GM21526 (cell line): ENCODE measurements at regions not wholly inside any gene's neighbourhood (a gene's known extent, or its start where the extent isn't known, plus 50 kb on each side); places are given as distances from the start of the nearest gene placed in this dataset.

ENCODE experiments used
- ATAC-seq: cut with Tn5 transposase; IDR thresholded peaks from one replicate; pipeline ENCODE4 v1.9.1; 2021; ENCODE audit warnings: moderate library complexity; ENCODE audit not compliant: unreplicated experiment, low FRiP score

DNA sequence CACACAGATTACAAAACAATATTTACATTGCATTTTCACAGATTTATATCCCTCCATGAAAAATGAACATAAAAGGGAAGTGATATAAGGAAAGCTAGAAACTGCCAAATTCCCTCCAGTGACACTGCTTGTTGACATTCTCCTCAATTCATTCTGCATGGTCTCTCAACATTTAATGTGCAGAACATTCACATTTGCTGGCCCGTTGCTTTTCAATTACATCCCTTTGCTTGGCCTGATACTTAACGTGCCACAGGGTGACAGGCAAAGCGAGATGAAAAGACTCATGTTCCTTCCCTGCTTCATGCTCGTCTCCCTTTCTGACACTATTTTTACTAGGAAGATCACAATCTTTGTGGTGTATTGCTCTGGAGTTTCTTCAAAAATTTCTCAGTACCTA lies 1019.7 kb upstream of the LRRN3 start:
- ATAC-seq, result no peak

DNA sequence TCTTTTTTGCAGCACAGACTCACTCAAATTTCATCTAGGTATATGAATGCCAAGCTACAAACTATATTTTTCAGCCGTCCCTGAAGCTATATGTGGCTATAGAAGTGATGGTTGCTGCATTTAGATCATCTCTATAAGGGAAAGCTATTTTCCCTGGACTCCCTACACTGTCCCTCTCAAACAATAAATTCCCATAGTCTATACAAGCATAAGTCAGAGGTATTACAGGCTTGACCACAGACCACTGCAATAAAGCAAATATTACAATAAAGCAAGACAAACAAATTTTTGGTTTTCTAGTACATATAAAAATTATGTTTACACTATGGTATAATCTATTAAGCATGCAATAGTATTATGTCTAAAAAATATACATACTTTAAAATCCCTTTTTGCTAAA lies 1015.5 kb upstream of the LRRN3 start:
- no peak for ATAC-seq

DNA sequence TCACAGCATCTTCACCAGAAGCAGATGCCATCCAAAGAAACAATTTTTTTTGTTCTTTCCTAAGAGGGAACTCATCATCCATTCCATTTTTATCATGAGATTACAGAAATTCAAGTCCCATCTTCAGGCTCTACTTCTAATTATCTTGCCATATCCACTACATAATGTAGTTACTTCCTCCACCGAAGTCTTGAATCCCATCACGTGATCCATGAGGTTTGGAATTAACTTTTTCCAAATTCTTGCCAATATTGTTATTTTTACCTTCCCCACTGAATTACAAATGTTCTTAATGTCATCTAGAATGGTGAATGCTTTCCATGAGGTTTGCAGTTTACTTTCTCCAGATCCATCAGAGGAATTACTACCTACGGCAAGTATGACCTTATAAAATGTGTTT lies 1014.7 kb upstream of the LRRN3 start:
- no peak for ATAC-seq

DNA sequence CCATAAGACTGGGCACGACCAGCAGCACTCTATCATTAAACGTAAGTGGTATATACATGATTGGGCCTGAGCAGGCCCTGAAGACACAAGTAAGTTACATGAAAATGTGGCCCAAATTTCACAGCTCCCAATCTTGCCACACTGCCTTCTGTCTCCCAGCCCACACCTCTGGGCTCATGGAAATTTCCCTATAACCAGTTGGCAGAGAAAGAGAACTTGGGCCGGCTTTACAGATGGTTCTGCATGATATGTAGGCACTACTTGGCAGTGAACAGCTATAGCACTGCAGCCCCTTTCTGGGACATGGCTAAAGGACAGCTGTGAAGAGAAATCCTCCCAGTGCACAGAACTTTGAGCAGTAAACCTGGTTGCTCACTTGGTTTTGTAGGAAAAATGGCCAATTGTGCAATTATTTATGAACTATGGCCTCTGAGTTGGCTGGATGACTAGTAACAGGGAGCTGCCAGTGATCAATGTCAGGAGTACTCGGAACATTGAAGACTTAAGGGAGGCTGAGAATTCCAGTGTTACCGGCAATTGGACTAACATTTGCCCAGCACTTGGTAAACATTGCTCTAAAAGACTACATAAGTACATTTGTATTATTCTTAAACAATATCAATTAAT lies 1006.6 kb upstream of the LRRN3 start:
- no peak for ATAC-seq

DNA sequence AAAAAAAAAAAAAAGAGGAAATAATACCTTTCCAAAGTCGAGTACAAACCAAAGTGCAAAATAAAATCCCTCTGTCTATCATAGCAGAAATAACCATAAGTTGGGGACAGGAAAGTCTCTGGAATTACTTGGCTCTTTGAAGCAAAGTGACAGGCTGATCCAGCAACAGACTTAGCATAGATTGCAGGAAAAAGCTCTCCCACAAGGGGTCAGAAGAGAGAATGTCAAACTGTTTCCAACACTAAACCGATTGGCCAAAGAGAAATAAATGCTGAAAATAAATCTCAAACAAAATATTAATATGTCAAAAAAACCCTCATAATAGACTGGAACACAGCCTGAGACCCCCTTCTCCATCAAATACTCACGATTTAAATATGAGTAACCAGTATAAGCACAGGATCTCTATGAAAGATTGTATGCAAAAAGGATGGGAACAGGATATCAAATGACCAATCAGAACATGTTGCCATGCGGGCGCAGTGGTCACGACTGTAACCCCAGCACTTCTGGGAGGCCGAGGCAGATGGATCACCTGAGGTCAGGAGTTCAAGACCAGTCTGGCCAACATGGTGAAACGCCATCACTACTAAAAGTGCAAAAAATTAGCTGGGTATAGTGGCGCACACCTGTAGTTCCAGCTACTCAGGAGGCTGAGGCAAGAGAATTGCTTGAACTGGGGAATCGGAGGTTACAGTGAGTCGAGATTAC lies 1000.7 kb upstream of the LRRN3 start:
- ATAC-seq, result no peak

DNA sequence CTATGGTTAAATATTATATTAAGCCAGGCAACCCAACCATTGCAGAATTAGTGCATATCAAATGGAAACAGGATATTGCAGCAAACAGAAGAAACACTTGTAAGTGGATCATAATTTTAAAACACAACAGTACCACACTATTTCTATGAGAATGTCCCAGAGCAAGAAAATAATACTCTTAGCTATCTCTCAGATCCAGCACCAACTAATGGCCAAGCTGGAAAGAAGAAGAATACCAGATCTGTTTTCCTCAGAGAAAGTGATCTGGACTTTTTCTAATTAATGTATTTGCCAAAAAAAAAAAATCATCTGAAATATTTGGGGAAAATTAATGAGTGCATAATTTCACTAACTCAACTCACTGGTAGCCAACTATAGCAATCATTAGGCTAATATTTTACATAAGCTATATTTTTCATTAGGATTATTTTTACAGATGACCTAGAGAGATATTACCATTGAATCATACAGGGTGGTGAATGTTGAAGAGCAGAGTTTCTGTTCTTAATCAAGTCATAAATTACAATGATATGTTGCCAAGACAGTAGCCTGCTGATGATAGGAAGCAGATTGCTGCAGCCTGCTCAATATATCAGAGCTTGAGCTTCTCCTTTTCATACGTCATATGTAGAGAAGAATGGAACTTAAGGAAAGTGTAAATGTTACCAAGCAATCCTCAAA lies 995.4 kb upstream of the LRRN3 start:
- ATAC-seq, result no peak

DNA sequence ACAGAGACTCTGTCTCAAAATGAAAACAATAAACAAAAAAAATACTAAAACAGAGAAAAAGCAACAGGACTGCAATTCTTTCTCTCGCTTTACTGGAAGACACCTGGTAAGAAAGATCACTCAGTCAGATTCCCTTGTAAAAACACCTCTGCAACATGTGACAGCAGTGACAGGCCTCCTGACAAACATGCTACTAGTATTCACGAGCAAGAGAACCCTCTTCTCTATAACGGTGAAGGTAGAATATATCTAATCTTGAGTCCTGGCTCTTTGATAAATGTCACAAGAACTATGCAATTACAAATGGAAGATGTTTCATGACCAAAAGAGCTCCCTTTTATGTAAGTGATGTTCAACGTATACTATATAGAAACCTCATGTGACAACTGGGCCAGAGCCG lies 986.7 kb upstream of the LRRN3 start:
- no peak for ATAC-seq

DNA sequence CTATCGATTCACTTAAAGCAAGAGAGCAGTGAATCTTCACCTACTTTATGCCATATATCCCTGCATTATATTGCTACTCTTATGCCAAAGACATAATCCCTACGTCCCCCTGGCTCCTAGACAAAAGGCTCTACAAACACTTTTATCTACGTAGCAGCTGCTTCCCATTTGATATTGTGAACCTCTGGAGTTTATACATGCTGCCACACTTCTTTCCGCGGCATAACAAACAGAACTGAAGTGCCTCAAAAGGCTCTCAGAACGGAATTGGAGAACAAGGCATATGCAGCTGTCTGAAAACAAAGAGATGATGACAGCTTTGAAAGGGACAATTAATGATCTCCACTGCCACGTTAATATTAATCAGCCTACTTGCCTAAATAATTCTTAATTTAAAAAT lies 985.6 kb upstream of the LRRN3 start:
- no peak for ATAC-seq

DNA sequence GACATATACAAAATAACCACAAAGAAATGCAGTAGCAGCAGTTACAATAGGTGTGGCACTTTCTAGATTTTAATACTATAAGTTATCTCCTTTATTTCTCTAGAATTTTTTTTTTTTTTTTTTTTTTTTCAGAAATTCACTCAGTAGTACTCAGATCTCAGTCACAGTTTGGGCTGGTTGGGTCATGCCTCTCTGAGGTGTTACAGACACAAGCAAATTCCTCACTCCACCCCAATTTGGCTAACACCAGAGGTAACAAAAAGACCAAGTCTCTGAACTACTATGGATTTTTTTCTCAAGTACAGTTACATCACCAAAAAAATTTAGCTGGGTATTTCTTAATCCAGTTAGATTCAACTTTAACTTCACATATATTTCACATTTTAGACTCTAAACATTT lies 985.1 kb upstream of the LRRN3 start:
- no peak for ATAC-seq

DNA sequence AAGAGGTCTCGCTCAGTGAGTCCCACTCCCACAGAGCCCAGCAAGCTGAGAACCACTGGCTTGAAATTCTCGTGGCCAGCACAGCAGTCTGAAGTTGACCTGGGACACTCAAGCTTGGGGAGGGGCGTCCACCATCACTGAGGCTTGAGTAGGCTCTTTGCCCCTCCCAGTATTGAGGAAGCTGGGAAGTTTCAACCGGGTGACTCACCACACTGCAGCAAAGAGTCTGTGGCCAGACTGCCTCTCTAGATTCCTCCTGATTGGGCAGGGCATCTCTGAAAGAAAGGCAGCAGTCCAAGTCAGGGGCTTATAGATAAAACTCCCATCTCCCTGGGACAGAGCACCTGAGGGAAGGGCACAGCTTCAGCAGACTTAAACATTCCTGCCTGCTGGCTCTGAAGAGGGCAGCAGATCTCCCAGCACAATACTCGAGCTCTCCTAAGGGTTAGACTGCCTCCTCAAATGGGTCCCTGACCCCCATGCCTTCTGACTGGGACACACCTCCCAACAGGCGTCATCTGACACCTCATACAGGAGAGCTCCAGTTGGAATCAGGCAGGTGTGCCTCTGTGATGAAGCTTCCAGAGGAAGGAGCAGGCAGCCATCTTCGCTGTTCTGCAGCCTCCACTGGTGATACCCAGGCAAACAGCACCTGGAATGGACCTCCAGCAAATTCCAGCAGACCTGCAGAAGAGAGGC lies 970.9 kb upstream of the LRRN3 start:
- ATAC-seq, result no peak

DNA sequence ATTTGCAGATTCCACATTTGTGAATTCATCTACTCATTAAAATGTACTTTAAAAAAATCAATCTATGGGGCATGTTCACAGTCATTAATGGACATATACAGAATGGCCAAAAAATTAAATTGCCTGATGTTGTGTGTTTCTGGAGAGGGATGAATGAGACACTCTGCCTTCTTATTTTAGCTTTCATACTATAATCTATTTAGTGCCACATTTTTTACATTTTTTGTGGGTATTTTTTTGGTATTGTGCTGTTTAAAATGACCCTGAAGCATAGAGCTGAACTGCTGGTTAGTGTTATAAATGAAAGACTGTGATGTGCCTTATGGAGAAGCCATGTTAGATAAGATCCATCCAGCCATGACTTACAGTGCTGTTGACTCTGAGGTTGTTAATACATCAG lies 961.8 kb upstream of the LRRN3 start:
- no peak for ATAC-seq

DNA sequence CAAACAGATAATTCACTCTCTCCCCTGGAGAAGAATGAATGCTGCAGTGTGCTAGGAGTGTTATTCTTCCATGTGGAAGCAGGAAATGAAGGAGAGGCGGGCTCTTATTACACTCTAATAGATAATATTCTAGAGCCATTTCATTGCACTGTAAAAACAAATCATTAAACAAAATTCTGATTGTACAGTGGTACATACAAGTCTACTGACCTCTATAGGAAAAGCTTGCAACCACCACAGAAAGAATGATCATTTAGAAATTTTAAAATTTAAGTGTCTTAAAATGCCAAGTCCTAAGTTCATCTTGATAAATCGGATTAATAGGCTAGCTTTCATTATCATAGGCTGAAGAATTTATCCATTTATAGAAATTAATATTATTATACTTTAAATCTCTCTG lies 960.3 kb upstream of the LRRN3 start:
- ATAC-seq, result no peak

DNA sequence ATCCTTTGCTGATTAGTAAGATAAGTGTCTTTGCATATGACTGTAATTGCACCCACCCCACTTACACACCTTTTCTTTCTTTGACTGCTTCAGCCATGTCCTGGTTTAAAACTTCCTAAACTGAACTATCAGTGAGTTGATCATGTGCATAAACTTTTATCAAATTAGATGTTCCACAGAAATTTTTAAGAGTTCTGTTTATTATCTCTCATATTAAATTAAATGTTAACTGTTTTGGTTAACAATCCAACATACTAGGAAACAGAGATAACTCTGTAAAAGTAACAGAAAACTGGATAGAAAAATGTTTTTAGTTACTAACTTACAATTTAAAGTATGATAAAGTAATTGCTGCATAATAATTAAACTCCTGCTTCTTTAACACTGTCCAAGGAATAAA lies 959.6 kb upstream of the LRRN3 start:
- ATAC-seq, result no peak

DNA sequence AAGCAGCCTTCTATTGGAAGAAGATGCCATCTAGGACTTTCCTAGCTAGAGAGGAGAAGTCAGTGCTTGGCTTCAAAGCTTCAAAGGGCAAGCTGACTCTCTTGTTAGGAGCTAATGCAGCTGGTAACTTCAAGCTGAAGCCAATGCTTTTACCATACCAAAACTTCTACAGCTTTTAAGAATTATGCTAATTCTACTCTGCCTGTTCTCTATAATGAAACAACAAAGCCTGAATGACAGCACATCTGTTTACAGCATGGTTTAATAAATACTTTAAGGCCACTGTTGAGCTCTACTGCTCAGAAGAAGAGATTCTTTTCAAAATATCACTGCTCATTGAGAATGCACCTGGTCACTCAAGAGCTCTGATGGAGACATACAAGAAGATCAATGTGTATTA lies 951.9 kb upstream of the LRRN3 start:
- no peak for ATAC-seq

DNA sequence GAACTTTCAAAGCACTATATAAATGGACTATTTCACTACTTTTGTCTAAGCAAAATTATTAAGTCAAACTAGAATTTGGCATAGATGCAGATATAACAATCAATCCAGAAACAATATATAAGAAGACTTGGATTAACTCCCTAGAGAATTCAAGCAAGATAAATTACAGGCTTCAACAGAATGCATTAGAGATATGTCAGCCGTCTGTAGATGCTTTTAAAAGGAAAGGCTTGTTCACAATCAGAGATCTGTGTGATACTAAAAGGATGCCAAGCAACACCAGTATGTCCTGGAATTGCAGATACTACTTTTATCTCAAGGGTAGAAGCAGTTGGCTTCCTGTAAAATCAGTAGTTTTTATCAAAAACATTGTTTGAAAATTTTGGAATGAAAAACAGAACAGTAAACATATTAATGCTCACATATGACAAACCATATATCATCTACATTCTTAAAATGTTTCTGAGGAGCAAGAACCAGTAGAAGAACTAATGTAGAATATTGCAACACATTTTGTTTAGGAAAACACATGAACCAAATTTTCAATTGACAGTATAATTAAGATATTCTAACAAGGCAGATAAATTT lies 947.9 kb upstream of the LRRN3 start:
- ATAC-seq, result no peak

DNA sequence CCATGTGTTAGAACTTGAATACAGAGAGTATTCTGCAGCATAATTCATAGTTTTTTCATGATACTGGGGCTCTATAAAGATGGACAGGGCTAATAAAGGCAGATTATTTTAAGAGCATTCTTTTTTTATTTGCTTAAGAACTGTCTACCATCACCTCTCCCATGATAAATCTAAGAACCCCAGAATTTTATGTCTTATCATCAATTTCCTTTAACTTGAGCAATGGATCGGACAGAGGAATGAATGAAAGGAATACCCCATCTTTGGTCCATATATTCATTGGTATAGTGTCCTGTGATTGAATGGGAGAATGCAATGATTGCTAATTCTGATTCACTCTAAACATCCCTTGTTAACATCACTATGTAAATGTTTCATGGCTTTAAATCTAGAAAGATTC lies 946.3 kb upstream of the LRRN3 start:
- no peak for ATAC-seq

DNA sequence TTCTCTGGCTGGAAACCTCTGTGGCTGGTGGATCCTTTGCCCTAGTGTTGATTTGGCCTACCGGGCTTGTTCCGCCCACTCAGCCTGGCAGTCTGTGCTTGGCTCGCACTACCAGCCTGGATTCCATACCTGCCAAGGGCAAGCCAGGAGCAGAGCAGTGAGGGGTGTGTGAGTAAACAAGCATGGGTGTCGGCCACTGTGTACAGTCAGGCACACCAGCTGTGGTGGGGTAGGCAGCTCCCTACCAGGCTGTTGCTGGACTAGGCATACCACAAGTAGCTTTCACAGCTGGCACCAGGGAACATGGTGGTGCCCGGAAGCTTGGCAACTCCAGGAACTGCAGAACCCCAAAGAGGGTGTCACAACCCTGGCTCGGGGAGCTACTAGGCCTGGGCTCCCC lies 942.9 kb upstream of the LRRN3 start:
- ATAC-seq, result no peak

DNA sequence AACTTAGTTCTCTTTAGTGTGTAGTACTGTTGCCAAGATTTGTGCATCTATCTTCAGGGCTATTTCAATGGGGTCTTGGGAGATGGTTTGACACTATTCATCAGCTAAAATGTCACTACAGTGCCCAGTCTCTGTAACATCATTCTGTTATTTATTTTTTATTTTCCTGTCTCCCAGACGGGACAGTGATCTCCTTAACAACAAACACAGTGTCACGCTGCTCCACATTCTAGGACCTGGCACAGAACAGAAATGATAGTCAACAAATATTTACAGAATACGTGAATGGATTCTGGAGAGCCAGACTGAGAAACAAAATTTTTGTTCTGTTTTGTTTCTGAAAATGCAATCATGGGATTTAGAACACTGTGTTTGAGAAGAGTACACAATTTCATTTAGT lies 937.7 kb upstream of the LRRN3 start:
- ATAC-seq, result no peak

DNA sequence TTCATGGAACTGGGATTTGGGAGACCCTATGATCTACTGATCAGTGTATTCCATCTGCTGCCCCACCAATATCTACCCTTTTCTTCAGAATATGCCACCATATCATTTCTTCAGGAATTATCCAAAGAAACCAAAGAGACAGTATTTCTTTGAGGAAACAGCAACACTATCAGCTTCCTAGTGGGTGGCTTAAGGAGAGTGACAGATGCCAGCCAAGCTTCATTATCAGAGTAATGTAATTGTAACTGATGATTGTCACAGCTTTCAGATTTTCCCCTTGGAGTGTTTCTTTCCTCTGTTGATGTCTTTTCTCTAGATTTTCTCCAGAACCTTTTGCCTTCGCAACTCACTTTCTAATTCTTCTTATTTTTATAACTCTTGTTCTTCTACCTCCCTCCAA lies 934.4 kb upstream of the LRRN3 start:
- no peak for ATAC-seq

DNA sequence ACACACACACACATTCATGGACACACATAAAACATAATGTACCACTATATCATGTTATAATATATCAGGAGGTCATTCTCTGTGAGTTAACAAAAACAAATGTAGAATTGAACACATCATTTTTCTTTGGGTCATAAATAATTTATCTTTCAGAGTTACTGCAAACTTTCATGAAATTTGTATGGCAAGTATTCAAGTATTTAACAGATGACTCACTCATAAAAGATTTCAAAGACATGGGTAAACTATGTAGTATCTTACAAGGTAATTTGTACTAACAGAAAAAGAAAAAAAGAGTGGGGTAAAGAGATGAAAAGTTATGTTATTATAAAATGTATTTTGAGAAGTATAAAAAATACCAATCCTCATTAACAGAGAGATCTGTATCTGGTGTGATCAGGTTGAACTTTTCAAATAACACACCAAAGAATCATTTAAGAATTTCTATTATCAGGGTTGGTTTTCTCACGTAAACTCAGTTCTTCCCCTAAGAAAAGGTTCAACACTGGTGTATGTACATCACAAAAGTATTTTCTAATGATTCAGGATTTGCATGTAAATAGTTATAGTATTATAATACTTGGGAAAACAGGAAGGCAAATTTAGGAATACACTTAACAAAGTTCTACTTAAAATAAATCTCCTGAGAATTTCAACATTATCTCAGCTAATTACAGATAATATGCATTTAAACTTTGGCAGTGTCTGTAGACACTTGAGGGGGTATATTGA lies 933.1 kb upstream of the LRRN3 start:
- ATAC-seq, result no peak
